Kidney (tissue), 13 donors: ENCODE measurements at regions not wholly inside any gene's neighbourhood (a gene's known extent, or its start where the extent isn't known, plus 50 kb on each side); places are given as distances from the start of the nearest gene placed in this dataset.

Experiments used
- DNase-seq, 5 donors: peaks; one replicate each; pipeline ENCODE4 v3.0.0-alpha.2; 2013 to 2020
- FAIRE-seq: peaks from 2 replicates; lab custom pipeline; 2012; peaks lifted over from hg19 to GRCh38; lab: Jason Lieb, UNC
- H3K27ac ChIP-seq, 2 donors: one replicate each; pipeline ENCODE4 v1.7.0; 2013; ENCODE audit warnings: low read depth in 2 of 2, low read length in 2 of 2, inconsistent platforms in 1 of 2
- H3K27me3 ChIP-seq: one replicate; pipeline ENCODE4 v1.7.1; 2013; ENCODE audit warnings: low read length, inconsistent platforms; ENCODE audit not compliant: control insufficient read depth, insufficient read depth
- H3K36me3 ChIP-seq, 3 donors: one replicate each; pipeline versions ENCODE4 v1.7.0 to v1.7.1; 2013; ENCODE audit warnings: low read length in 3 of 3, control low read depth in 1 of 3, inconsistent platforms in 1 of 3; ENCODE audit not compliant: insufficient read depth in 3 of 3, control insufficient read depth in 2 of 3
- H3K4me1 ChIP-seq, 3 donors: one replicate each; pipeline versions ENCODE4 v1.7.0 to v1.7.1; 2013; ENCODE audit warnings: low read length in 3 of 3, inconsistent platforms in 1 of 3, low read depth in 1 of 3; ENCODE audit not compliant: control insufficient read depth in 2 of 3, insufficient read depth in 2 of 3
- H3K4me3 ChIP-seq, 3 donors: one replicate each; pipeline versions ENCODE4 v1.7.0 to v1.8.1; 2013; ENCODE audit warnings: low read length in 3 of 3, control low read depth in 1 of 3, inconsistent platforms in 1 of 3
- H3K9ac ChIP-seq, 3 donors: one replicate each; pipeline versions ENCODE4 v1.7.0 to v1.7.1; 2013; ENCODE audit warnings: low read length in 3 of 3, control low read depth in 1 of 3, inconsistent platforms in 1 of 3
- H3K9me3 ChIP-seq, 3 donors: one replicate each; pipeline versions ENCODE4 v1.7.0 to v1.7.1; 2013; ENCODE audit warnings: low read length in 3 of 3, control low read depth in 1 of 3, inconsistent platforms in 1 of 3; ENCODE audit not compliant: control insufficient read depth in 2 of 3, insufficient read depth in 1 of 3
- intact Hi-C: fragments of 100-400 bp; cut with DNase I; formaldehyde crosslinking; loops from one replicate; pipeline ENCODE4 v1.11.1; 2022
- TF ChIP-seq, protein P1 (sequence below): IDR thresholded peaks from 3 replicates; pipeline ENCODE4 v1.5.1; 2012; ENCODE audit warnings: mild to moderate bottlenecking, moderate library complexity, borderline replicate concordance; ENCODE audit not compliant: insufficient read depth; ENCODE audit errors: extremely low read depth
- donor health status: control.
- donor health status: control.
- donor health status: control.
- donor health status: control.
- donor health status: control.
- donor health status: DM: yes; HTN: yes; CAD: no.
- donor health status: Normal renal cell carcinoma (clear cell type).

DNA sequence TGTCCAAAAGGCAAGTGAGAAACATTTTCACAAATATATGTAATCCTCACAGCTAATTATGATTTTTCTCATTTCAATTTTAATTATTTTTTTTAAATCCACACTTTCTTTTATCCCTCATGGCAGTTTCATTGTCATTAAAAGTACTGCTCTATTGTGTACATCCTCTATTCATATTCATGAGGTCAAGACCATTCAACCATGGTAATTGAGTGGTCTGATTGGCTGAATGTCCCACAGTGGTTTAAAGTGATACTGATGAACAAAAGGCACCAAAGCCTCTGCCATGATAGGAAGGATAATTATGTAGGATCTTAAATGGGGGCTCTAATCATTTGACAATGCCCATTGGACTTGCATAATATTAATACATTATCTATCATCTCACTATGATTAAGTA is 108.4 kb upstream of the EPHA4 start:
- Histone ChIP-seq H3K36me3 (no peaks in the 10 kb centered on the region), H3K27ac (no peak overlapping the region), H3K4me1 (no peaks in the 10 kb centered on the region), H3K27me3 (no peaks in the 10 kb centered on the region), H3K4me3 (no peak overlapping the region), H3K9me3 (no peaks in the 10 kb centered on the region), H3K9ac (no peak overlapping the region)
- DNase-seq (no peak), FAIRE-seq (no peak)
- intact Hi-C loops = no loop called here
- TF ChIP-seq, protein P1, sequence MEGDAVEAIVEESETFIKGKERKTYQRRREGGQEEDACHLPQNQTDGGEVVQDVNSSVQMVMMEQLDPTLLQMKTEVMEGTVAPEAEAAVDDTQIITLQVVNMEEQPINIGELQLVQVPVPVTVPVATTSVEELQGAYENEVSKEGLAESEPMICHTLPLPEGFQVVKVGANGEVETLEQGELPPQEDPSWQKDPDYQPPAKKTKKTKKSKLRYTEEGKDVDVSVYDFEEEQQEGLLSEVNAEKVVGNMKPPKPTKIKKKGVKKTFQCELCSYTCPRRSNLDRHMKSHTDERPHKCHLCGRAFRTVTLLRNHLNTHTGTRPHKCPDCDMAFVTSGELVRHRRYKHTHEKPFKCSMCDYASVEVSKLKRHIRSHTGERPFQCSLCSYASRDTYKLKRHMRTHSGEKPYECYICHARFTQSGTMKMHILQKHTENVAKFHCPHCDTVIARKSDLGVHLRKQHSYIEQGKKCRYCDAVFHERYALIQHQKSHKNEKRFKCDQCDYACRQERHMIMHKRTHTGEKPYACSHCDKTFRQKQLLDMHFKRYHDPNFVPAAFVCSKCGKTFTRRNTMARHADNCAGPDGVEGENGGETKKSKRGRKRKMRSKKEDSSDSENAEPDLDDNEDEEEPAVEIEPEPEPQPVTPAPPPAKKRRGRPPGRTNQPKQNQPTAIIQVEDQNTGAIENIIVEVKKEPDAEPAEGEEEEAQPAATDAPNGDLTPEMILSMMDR = no peak

- Histone ChIP-seq H3K9ac (no peak overlapping the region), H3K4me1 (no peaks in the 10 kb centered on the region), H3K4me3 (no peak overlapping the region), H3K27me3 (no peaks in the 10 kb centered on the region), H3K9me3 (no peaks in the 10 kb centered on the region), H3K36me3 (no peaks in the 10 kb centered on the region), H3K27ac (no peak overlapping the region)
- FAIRE-seq (no peak), DNase-seq (no peak)
- TF ChIP-seq, protein P1 = no peak
- intact Hi-C loops = no loop called here
Observed at GRCh38 chr2:221677688-221678087, 105.6 kb upstream of the EPHA4 start.

GRCh38 chr2:221676566-221677172 is 104.6 kb upstream of the EPHA4 start:
- Histone ChIP-seq H3K27me3 (no peaks in the 10 kb centered on the region), H3K4me1 (no peaks in the 10 kb centered on the region), H3K4me3 (no peak overlapping the region), H3K9ac (no peak overlapping the region), H3K27ac (no peak overlapping the region), H3K9me3 (no peaks in the 10 kb centered on the region), H3K36me3 (no peaks in the 10 kb centered on the region)
- FAIRE-seq (no peak), DNase-seq (peak in 1 of 5 donors; percentile 20)
- TF ChIP-seq, protein P1 = no peak
- intact Hi-C loops = no loop called here
